Osteoblast (primary cell): ENCODE measurements at regions not wholly inside any gene's neighbourhood (a gene's known extent, or its start where the extent isn't known, plus 50 kb on each side); places are given as distances from the start of the nearest gene placed in this dataset.
A peak's percentile ranks its signal among the peaks of the same experiment; 100 is the strongest.

Experiments
- DNase-seq: peaks from one replicate; pipeline ENCODE4 v3.0.0; 2011; ENCODE audit warnings: low spot score, mixed read lengths; ENCODE audit not compliant: insufficient read length; ENCODE audit errors: missing footprints
- H2AFZ ChIP-seq: 2 replicates; pipeline ENCODE4 v1.6.0; 2011; ENCODE audit warnings: mild to moderate bottlenecking, low read length
- H3K27ac ChIP-seq: 2 replicates; pipeline ENCODE4 v1.5.1; 2011; ENCODE audit warnings: mild to moderate bottlenecking, low read depth, low read length, moderate library complexity
- H3K27me3 ChIP-seq: 2 replicates; pipeline ENCODE4 v1.6.0; 2012; ENCODE audit warnings: mild to moderate bottlenecking, control low read depth, inconsistent platforms, low read length, moderate library complexity; ENCODE audit not compliant: insufficient read depth
- H3K36me3 ChIP-seq: 2 replicates; pipeline ENCODE4 v1.5.1; 2011; ENCODE audit warnings: mild to moderate bottlenecking, low read length, control low read depth, moderate library complexity; ENCODE audit not compliant: insufficient read depth
- H3K4me1 ChIP-seq: 2 replicates; pipeline ENCODE4 v1.5.1; 2011; ENCODE audit warnings: mild to moderate bottlenecking, low read length, control low read depth, moderate library complexity; ENCODE audit not compliant: insufficient read depth
- H3K4me2 ChIP-seq: 2 replicates; pipeline ENCODE4 v1.6.0; 2011; ENCODE audit warnings: mild to moderate bottlenecking, low read length; ENCODE audit not compliant: insufficient read depth
- H3K4me3 ChIP-seq: fragments of 200-600 bp; sonication (generic); 3 replicates; pipeline ENCODE4 v1.5.1; 2012; ENCODE audit warnings: mild to moderate bottlenecking, low read length, inconsistent platforms; ENCODE audit not compliant: insufficient read depth
- H3K79me2 ChIP-seq: 2 replicates; pipeline ENCODE4 v1.6.0; 2012; ENCODE audit warnings: mild to moderate bottlenecking, low read length, control low read depth, inconsistent platforms; ENCODE audit not compliant: insufficient read depth
- H3K9me3 ChIP-seq: 2 replicates; pipeline ENCODE4 v1.5.1; 2011; ENCODE audit warnings: low read depth, low read length, control low read depth
- H4K20me1 ChIP-seq: 2 replicates; pipeline ENCODE4 v1.6.0; 2012; ENCODE audit warnings: mild to moderate bottlenecking, low read length, control low read depth; ENCODE audit not compliant: insufficient read depth
- CTCF ChIP-seq: IDR thresholded peaks from 2 replicates; pipeline ENCODE4 v1.5.1; 2011; ENCODE audit warnings: mild to moderate bottlenecking, low read depth, low read length, moderate library complexity; ENCODE audit errors: extremely low read depth

- peaks cover 8% of the 10 kb centered on the region for H3K4me1 ChIP-seq
Observed at GRCh38 chr5:90134892-90135291, 274.7 kb downstream of the CETN3 start.

GRCh38 chr5:90134381-90134780, 275.2 kb downstream of the CETN3 start:
- H3K4me1 ChIP-seq, result peaks cover 8% of the 10 kb centered on the region
- no peak overlapping the region for H2AFZ ChIP-seq
- no peak for DNase-seq
- no peak for TF ChIP-seq CTCF
- no peaks in the 10 kb centered on the region for H3K9me3 ChIP-seq
- H3K79me2 ChIP-seq, result no peaks in the 10 kb centered on the region
- H4K20me1 ChIP-seq, result no peaks in the 10 kb centered on the region
- no peak overlapping the region for H3K4me3 ChIP-seq
- no peak overlapping the region for H3K4me2 ChIP-seq
- H3K36me3 ChIP-seq, result no peaks in the 10 kb centered on the region
- no peaks in the 10 kb centered on the region for H3K27me3 ChIP-seq
- H3K27ac ChIP-seq, result peak overlapping the region; percentile 50

More at GRCh38 chr5:90134892-90135291, 274.7 kb downstream of the CETN3 start:
- Histone ChIP-seq H3K27ac (peak overlapping the region; percentile 50), H3K4me2 (no peak overlapping the region), H4K20me1 (no peaks in the 10 kb centered on the region), H2AFZ (no peak overlapping the region), H3K4me3 (no peak overlapping the region), H3K27me3 (no peaks in the 10 kb centered on the region), H3K36me3 (no peaks in the 10 kb centered on the region), H3K9me3 (no peaks in the 10 kb centered on the region), H3K79me2 (no peaks in the 10 kb centered on the region)
- no peak for TF ChIP-seq CTCF
- DNase-seq, result peak; percentile 74

- H3K4me2 ChIP-seq, result no peak overlapping the region
- no peaks in the 10 kb centered on the region for H3K36me3 ChIP-seq
- peaks cover 8% of the 10 kb centered on the region for H3K4me1 ChIP-seq
- H3K79me2 ChIP-seq, result no peaks in the 10 kb centered on the region
- no peaks in the 10 kb centered on the region for H3K9me3 ChIP-seq
- no peak for DNase-seq
- H3K27ac ChIP-seq, result no peak overlapping the region
- no peaks in the 10 kb centered on the region for H3K27me3 ChIP-seq
- no peaks in the 10 kb centered on the region for H4K20me1 ChIP-seq
- no peak overlapping the region for H2AFZ ChIP-seq
- no peak for TF ChIP-seq CTCF
- no peak overlapping the region for H3K4me3 ChIP-seq
Observed at GRCh38 chr5:90133941-90134340, 275.6 kb downstream of the CETN3 start.

GRCh38 chr5:90131383-90132133, 278.0 kb downstream of the CETN3 start:
- Histone ChIP-seq H4K20me1 (no peaks in the 10 kb centered on the region), H3K4me2 (no peak overlapping the region), H2AFZ (peak overlapping the region; percentile 49), H3K79me2 (no peaks in the 10 kb centered on the region), H3K9me3 (no peaks in the 10 kb centered on the region), H3K27me3 (no peaks in the 10 kb centered on the region), H3K4me1 (peaks cover 8% of the 10 kb centered on the region), H3K4me3 (no peak overlapping the region), H3K27ac (no peak overlapping the region), H3K36me3 (no peaks in the 10 kb centered on the region)
- no peak for TF ChIP-seq CTCF
- DNase-seq, result no peak
